PC-9 (cell line): ENCODE measurements at regions not wholly inside any gene's neighbourhood (a gene's known extent, or its start where the extent isn't known, plus 50 kb on each side); places are given as distances from the start of the nearest gene placed in this dataset.
A peak's percentile ranks its signal among the peaks of the same experiment; 100 is the strongest.

Experiments
- BruUV-seq: library from RNA; stranded (reverse); fragments of 400-500 nt; replicated peaks from 2 replicates; lab custom pipeline; 2021; lab: Mats Ljungman, UMichigan
- CTCF ChIA-PET: fragments of 300-600 bp; sonication (Branson Sonifier 250); formaldehyde crosslinking; loops from one replicate; lab custom pipeline; 2022; ENCODE audit warnings: antibody characterized with exemption; lab: Charles Lee
- POLR2A ChIA-PET: fragments of 300-600 bp; sonication (Branson Sonifier 250); formaldehyde crosslinking; loops from one replicate; lab custom pipeline; 2022; ENCODE audit warnings: antibody characterized with exemption; ENCODE audit not compliant: unreplicated experiment; lab: Charles Lee
- DNase-seq, 2 experiments: peaks; one replicate each; pipeline versions ENCODE4 v3.0.0 to v3.0.0-alpha.2; 2015 to 2022; ENCODE audit warnings: mixed read lengths in 1 of 2
- H2AFZ ChIP-seq: fragments of 200-600 bp; sonication (generic); 2 replicates; pipeline ENCODE4 v1.8.1; 2017; ENCODE audit warnings: antibody characterized with exemption
- H3F3A ChIP-seq: fragments of 200-600 bp; sonication (generic); 2 replicates; pipeline ENCODE4 v1.8.1; 2017; ENCODE audit warnings: antibody characterized with exemption, mild to moderate bottlenecking, low read depth; ENCODE audit not compliant: insufficient read depth
- H3K27ac ChIP-seq: fragments of 200-600 bp; sonication (generic); 2 replicates; pipeline ENCODE4 v1.6.1; 2016; ENCODE audit warnings: mixed run types
- H3K27me3 ChIP-seq: fragments of 200-600 bp; sonication (generic); 2 replicates; pipeline ENCODE4 v1.6.1; 2016; ENCODE audit warnings: low read depth, mixed run types; ENCODE audit not compliant: insufficient read depth
- H3K36me3 ChIP-seq: fragments of 200-600 bp; sonication (generic); 2 replicates; pipeline ENCODE4 v1.6.1; 2016; ENCODE audit warnings: low read depth, mixed run types
- H3K4me1 ChIP-seq: fragments of 200-600 bp; sonication (generic); replicated peaks from 2 replicates; pipeline ENCODE4 v1.6.1; 2016; ENCODE audit warnings: mixed run types; ENCODE audit not compliant: insufficient read depth
- H3K4me2 ChIP-seq: fragments of 200-600 bp; sonication (generic); 2 replicates; pipeline ENCODE4 v1.6.1; 2017; ENCODE audit warnings: mixed run types
- H3K4me3 ChIP-seq: fragments of 200-600 bp; sonication (generic); 2 replicates; pipeline ENCODE4 v1.6.1; 2016; ENCODE audit warnings: mixed run types
- H3K79me2 ChIP-seq: fragments of 200-600 bp; sonication (generic); 2 replicates; pipeline ENCODE4 v1.6.1; 2017; ENCODE audit warnings: low read depth, mixed run types
- H3K9me2 ChIP-seq: fragments of 200-600 bp; sonication (generic); 2 replicates; pipeline ENCODE4 v1.8.1; 2017; ENCODE audit warnings: mild to moderate bottlenecking; ENCODE audit not compliant: insufficient read depth
- H3K9me3 ChIP-seq: fragments of 200-600 bp; sonication (generic); 2 replicates; pipeline ENCODE4 v1.8.1; 2016; ENCODE audit warnings: low read depth; ENCODE audit not compliant: insufficient read depth
- H4K20me1 ChIP-seq: fragments of 200-600 bp; sonication (generic); 2 replicates; pipeline ENCODE4 v1.8.1; 2017; ENCODE audit not compliant: insufficient read depth
- EZH2 ChIP-seq: fragments of 200-600 bp; sonication (generic); IDR thresholded peaks from 2 replicates; pipeline ENCODE4 v1.8.0; 2017; ENCODE audit warnings: antibody characterized with exemption, low read depth
- intact Hi-C: fragments of 100-400 bp; cut with micrococcal nuclease; formaldehyde crosslinking; loops from one replicate; pipeline ENCODE4 v1.10.0; 2022; ENCODE audit not compliant: unreplicated experiment
- TF ChIP-seq, protein P1 (sequence below): fragments of 200-600 bp; sonication (generic); conservative IDR thresholded peaks from 2 replicates; pipeline ENCODE4 v1.6.1; 2017; ENCODE audit warnings: mixed run types, antibody characterized with exemption, mild to moderate bottlenecking, moderate library complexity

DNA sequence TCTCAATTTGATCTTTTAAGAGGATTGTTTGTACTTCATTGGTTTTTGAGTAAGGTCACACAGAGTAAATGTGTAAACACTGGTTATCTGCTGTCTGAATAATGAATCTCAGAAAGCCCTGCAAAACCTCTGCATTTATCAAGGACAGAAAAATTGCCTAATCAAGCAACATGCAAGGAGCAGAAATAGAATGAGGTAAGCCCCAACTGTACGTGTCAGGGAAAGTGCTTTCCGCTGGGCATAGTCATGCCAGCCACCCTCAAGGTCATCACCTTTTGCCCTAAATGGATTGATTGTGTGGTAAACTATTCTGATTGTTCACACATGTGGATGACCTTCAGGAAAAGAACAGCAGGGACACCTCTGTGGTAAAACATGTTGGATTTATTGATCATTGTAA is 376.9 kb upstream of the KCNN2 start:
- Histone ChIP-seq H3K9me3 (no peaks in the 10 kb centered on the region), H3K4me3 (no peak overlapping the region), H3F3A (no peaks in the 10 kb centered on the region), H3K9me2 (no peaks in the 10 kb centered on the region), H3K79me2 (no peaks in the 10 kb centered on the region), H2AFZ (no peak overlapping the region), H3K27me3 (no peaks in the 10 kb centered on the region), H4K20me1 (no peaks in the 10 kb centered on the region), H3K4me1 (0 out of 2 replicates have a peak, but pooled peaks cover 2% of the 10 kb centered on the region), H3K4me2 (no peak overlapping the region), H3K36me3 (no peaks in the 10 kb centered on the region), H3K27ac (no peak overlapping the region)
- BruUV-seq: no TSS peak
- no peak for DNase-seq
- ChIA-PET POLR2A (no interaction called here), CTCF (no interaction called here)
- intact Hi-C loops: no loop called here
- no peak for TF ChIP-seq EZH2
- TF ChIP-seq, protein P1, sequence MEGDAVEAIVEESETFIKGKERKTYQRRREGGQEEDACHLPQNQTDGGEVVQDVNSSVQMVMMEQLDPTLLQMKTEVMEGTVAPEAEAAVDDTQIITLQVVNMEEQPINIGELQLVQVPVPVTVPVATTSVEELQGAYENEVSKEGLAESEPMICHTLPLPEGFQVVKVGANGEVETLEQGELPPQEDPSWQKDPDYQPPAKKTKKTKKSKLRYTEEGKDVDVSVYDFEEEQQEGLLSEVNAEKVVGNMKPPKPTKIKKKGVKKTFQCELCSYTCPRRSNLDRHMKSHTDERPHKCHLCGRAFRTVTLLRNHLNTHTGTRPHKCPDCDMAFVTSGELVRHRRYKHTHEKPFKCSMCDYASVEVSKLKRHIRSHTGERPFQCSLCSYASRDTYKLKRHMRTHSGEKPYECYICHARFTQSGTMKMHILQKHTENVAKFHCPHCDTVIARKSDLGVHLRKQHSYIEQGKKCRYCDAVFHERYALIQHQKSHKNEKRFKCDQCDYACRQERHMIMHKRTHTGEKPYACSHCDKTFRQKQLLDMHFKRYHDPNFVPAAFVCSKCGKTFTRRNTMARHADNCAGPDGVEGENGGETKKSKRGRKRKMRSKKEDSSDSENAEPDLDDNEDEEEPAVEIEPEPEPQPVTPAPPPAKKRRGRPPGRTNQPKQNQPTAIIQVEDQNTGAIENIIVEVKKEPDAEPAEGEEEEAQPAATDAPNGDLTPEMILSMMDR: no peak

DNA sequence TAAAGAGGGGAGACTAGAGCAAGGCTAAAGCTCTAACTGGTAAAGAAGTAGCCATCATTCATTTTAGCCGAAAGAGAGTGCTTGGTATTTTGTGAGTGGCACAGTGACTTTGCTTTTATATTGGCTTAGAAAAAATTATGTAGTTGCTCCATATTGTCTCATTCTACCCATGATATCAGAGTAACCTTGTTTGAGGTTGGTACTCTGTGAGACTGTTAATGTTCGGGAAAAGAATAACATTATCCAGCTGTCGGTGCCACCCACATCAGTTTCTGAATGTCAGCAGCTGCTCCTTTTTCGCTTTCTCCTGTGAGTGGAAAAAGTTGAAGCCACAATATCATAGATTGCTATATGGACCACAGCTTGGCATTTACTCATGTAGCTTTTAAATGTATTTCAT is 376.4 kb upstream of the KCNN2 start:
- no peak overlapping the region for H3K27ac ChIP-seq
- H3K4me1 ChIP-seq: 0 out of 2 replicates have a peak, but pooled peaks cover 2% of the 10 kb centered on the region
- H3K4me2 ChIP-seq: no peak overlapping the region
- H3F3A ChIP-seq: no peaks in the 10 kb centered on the region
- no peaks in the 10 kb centered on the region for H3K27me3 ChIP-seq
- H3K9me3 ChIP-seq: no peaks in the 10 kb centered on the region
- no peak overlapping the region for H3K4me3 ChIP-seq
- DNase-seq: no peak
- no peaks in the 10 kb centered on the region; the same call in 1 of the 2 replicates for H3K9me2 ChIP-seq
- H3K36me3 ChIP-seq: no peaks in the 10 kb centered on the region
- H2AFZ ChIP-seq: no peak overlapping the region
- TF ChIP-seq EZH2: no peak
- TF ChIP-seq, protein P1: no peak
- no TSS peak for BruUV-seq
- ChIA-PET POLR2A (no interaction called here), CTCF (no interaction called here)
- H4K20me1 ChIP-seq: no peaks in the 10 kb centered on the region
- no peaks in the 10 kb centered on the region for H3K79me2 ChIP-seq
- intact Hi-C loops: no loop called here

DNA sequence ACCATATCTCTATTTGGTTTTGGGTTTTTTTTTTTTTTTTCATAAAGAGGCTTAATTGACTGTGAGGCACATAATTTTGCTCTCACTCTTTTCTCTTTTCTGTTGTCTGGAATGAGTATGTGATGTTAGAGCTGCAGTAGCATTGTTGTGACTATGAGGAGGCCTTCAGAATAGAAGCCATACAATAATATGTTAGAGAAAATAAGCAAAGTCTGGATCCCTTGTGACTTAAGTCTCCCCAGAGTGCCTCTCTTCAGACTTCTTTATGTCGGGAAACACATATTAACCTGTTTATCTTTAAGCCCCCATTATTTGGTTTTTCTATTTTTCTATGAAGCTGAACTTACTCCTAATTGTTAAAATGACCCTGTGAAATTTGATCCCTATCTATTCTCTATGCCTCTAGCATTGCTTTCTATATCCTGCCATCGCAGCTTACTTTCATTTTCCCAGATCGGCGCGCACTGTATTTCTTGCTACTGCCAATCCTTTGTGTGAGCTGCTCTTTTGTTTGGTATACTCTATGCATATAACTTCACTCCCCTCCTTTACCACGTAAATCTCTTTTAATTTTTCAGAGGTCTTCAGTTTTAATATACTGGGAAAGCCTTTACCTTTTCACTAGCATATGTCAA is 372.5 kb upstream of the KCNN2 start:
- H3K4me2 ChIP-seq: peak overlapping the region; percentile 82
- DNase-seq: peak in 1 of 2 experiments; percentile 0
- POLR2A ChIA-PET: no interaction called here
- no peaks in the 10 kb centered on the region for H3K36me3 ChIP-seq
- CTCF ChIA-PET: no interaction called here
- H2AFZ ChIP-seq: peak overlapping the region; percentile 83
- H4K20me1 ChIP-seq: no peaks in the 10 kb centered on the region
- BruUV-seq: no TSS peak
- no peak overlapping the region for H3K27ac ChIP-seq
- H3K4me1 ChIP-seq: 0 out of 2 replicates have a peak, but pooled peaks cover 2% of the 10 kb centered on the region
- TF ChIP-seq, protein P1: no peak
- TF ChIP-seq EZH2: no peak
- H3F3A ChIP-seq: no peaks in the 10 kb centered on the region
- H3K4me3 ChIP-seq: peak overlapping the region; percentile 54
- H3K27me3 ChIP-seq: no peaks in the 10 kb centered on the region
- no peaks in the 10 kb centered on the region; the same call in 1 of the 2 replicates for H3K9me2 ChIP-seq
- intact Hi-C loops: no loop called here
- no peaks in the 10 kb centered on the region for H3K79me2 ChIP-seq
- no peaks in the 10 kb centered on the region for H3K9me3 ChIP-seq
